TTC549 (cell line): ENCODE measurements at regions not wholly inside any gene's neighbourhood (a gene's known extent, or its start where the extent isn't known, plus 50 kb on each side); places are given as distances from the start of the nearest gene placed in this dataset.
"Not testable (repeated sequence)": the region's sequence is repeated elsewhere in the genome, so short reads cannot be mapped to it uniquely, and the experiment has no call there.

Experiments
- FAIRE-seq: peaks from 2 replicates; lab custom pipeline; 2012; peaks lifted over from hg19 to GRCh38; lab: Jason Lieb, UNC

- FAIRE-seq: no peak
Observed at GRCh38 chr3:182138393-182138792, 426.7 kb downstream of the SOX2 start.

GRCh38 chr3:182139627-182140357, 428.1 kb downstream of the SOX2 start:
- FAIRE-seq: no peak

GRCh38 chr3:182142928-182143327, 431.2 kb downstream of the SOX2 start:
- FAIRE-seq: no peak

GRCh38 chr3:182143903-182144302, 432.2 kb downstream of the SOX2 start:
- no peak for FAIRE-seq

- FAIRE-seq: no peak
Observed at GRCh38 chr3:182148360-182148759, 436.6 kb downstream of the SOX2 start.

- no peak for FAIRE-seq
Observed at GRCh38 chr3:182149594-182149993, 437.9 kb downstream of the SOX2 start.

GRCh38 chr3:182156326-182156725, 444.6 kb downstream of the SOX2 start:
- not testable (repeated sequence) for FAIRE-seq

- FAIRE-seq: no peak
Observed at GRCh38 chr3:182165234-182165633, 453.5 kb downstream of the SOX2 start.

- FAIRE-seq: no peak
Observed at GRCh38 chr3:182172534-182172933, 460.8 kb downstream of the SOX2 start.

GRCh38 chr3:182178488-182179200, 466.9 kb downstream of the SOX2 start:
- no peak for FAIRE-seq

- FAIRE-seq: no peak
Observed at GRCh38 chr3:182179631-182180030, 467.9 kb downstream of the SOX2 start.

- FAIRE-seq: no peak
Observed at GRCh38 chr3:182180654-182181385, 469.1 kb downstream of the SOX2 start.

- FAIRE-seq: no peak
Observed at GRCh38 chr3:182182531-182182968, 470.8 kb downstream of the SOX2 start.

- no peak for FAIRE-seq
Observed at GRCh38 chr3:182183716-182184430, 472.1 kb downstream of the SOX2 start.

- FAIRE-seq: no peak
Observed at GRCh38 chr3:182185313-182185712, 473.6 kb downstream of the SOX2 start.

GRCh38 chr3:182190056-182190455, 478.3 kb downstream of the SOX2 start:
- FAIRE-seq: no peak

GRCh38 chr3:182198345-182198744, 486.6 kb downstream of the SOX2 start:
- FAIRE-seq: no peak

GRCh38 chr3:182201456-182202168, 489.9 kb downstream of the SOX2 start:
- FAIRE-seq: no peak

- no peak for FAIRE-seq
Observed at GRCh38 chr3:182212479-182213076, 500.9 kb downstream of the SOX2 start.

- no peak for FAIRE-seq
Observed at GRCh38 chr3:182214416-182214815, 502.7 kb downstream of the SOX2 start.

- FAIRE-seq: no peak
Observed at GRCh38 chr3:182215881-182216280, 504.2 kb downstream of the SOX2 start.
